SU-DHL-6 (cell line): ENCODE measurements at regions not wholly inside any gene's neighbourhood (a gene's known extent, or its start where the extent isn't known, plus 50 kb on each side); places are given as distances from the start of the nearest gene placed in this dataset.

Experiments
- H2AFZ ChIP-seq: fragments of 200-600 bp; sonication (generic); 2 replicates; pipeline ENCODE4 v1.6.1; 2014; ENCODE audit warnings: low read depth, mild to moderate bottlenecking, moderate library complexity, mixed read lengths, antibody characterized with exemption, low read length; ENCODE audit not compliant: severe bottlenecking
- H3F3A ChIP-seq: fragments of 200-600 bp; shearing (Covaris generic); 2 replicates; pipeline ENCODE4 v1.6.0; 2016; ENCODE audit warnings: antibody characterized with exemption, mild to moderate bottlenecking; ENCODE audit not compliant: insufficient read depth
- H3K27ac ChIP-seq: fragments of 200-600 bp; sonication (generic); 2 replicates; pipeline ENCODE4 v1.5.1; 2016; ENCODE audit warnings: low read depth, mild to moderate bottlenecking, low read length, moderate library complexity, mixed read lengths
- H3K27me3 ChIP-seq: fragments of 200-600 bp; sonication (generic), shearing (Covaris generic); 2 replicates; pipeline ENCODE4 v1.6.0; 2014; ENCODE audit warnings: mild to moderate bottlenecking, low read length
- H3K36me3 ChIP-seq: fragments of 200-600 bp; sonication (generic); 2 replicates; pipeline ENCODE4 v1.6.1; 2014; ENCODE audit warnings: mild to moderate bottlenecking, low read length, mixed read lengths
- H3K4me2 ChIP-seq: fragments of 300-600, 200-600 bp; shearing (Covaris generic), sonication (generic); 2 replicates; pipeline ENCODE4 v1.6.0; 2014; ENCODE audit warnings: low read length, low read depth, mild to moderate bottlenecking; ENCODE audit not compliant: poor library complexity, severe bottlenecking
- H3K4me3 ChIP-seq: fragments of 200-600 bp; sonication (generic); 2 replicates; pipeline ENCODE4 v1.5.1; 2014; ENCODE audit warnings: antibody characterized with exemption, low read length, mild to moderate bottlenecking, mixed read lengths; ENCODE audit not compliant: insufficient read depth, poor library complexity, severe bottlenecking
- H3K79me2 ChIP-seq: fragments of 200-600 bp; sonication (generic); 2 replicates; pipeline ENCODE4 v1.6.1; 2014; ENCODE audit warnings: mild to moderate bottlenecking, low read length, moderate library complexity; ENCODE audit not compliant: insufficient read depth
- H3K9ac ChIP-seq: fragments of 200-600 bp; sonication (generic); 2 replicates; pipeline ENCODE4 v1.7.0; 2014; ENCODE audit warnings: mild to moderate bottlenecking, low read length
- H3K9me2 ChIP-seq: fragments of 200-600 bp; sonication (generic); replicated peaks from 2 replicates; pipeline ENCODE4 v1.6.1; 2014; ENCODE audit warnings: low read length; ENCODE audit not compliant: insufficient read depth
- H3K9me3 ChIP-seq: fragments of 200-600 bp; sonication (generic); 2 replicates; pipeline ENCODE4 v1.6.1; 2014; ENCODE audit warnings: low read length, mixed read lengths; ENCODE audit not compliant: insufficient read depth
- H4K20me1 ChIP-seq: fragments of 200-600 bp; sonication (generic); 2 replicates; pipeline ENCODE4 v1.6.1; 2014; ENCODE audit warnings: low read depth, mild to moderate bottlenecking, antibody characterized with exemption, low read length, moderate library complexity, mixed read lengths
- EZH2phosphoT487 ChIP-seq: fragments of 200-600 bp; sonication (generic), shearing (Covaris generic); conservative IDR thresholded peaks from 2 replicates; pipeline ENCODE4 v1.6.1; 2018; ENCODE audit warnings: mild to moderate bottlenecking, antibody characterized with exemption, low read length, moderate library complexity, mixed read lengths
- TF ChIP-seq, protein P1 (sequence below): fragments of 200-600 bp; sonication (generic); IDR thresholded peaks from one replicate; pipeline ENCODE4 v1.5.1; 2017; ENCODE audit warnings: antibody characterized with exemption, mild to moderate bottlenecking, low read length, moderate library complexity; ENCODE audit not compliant: insufficient read depth, poor library complexity, severe bottlenecking

- no peak for TF ChIP-seq EZH2phosphoT487
- TF ChIP-seq, protein P1, sequence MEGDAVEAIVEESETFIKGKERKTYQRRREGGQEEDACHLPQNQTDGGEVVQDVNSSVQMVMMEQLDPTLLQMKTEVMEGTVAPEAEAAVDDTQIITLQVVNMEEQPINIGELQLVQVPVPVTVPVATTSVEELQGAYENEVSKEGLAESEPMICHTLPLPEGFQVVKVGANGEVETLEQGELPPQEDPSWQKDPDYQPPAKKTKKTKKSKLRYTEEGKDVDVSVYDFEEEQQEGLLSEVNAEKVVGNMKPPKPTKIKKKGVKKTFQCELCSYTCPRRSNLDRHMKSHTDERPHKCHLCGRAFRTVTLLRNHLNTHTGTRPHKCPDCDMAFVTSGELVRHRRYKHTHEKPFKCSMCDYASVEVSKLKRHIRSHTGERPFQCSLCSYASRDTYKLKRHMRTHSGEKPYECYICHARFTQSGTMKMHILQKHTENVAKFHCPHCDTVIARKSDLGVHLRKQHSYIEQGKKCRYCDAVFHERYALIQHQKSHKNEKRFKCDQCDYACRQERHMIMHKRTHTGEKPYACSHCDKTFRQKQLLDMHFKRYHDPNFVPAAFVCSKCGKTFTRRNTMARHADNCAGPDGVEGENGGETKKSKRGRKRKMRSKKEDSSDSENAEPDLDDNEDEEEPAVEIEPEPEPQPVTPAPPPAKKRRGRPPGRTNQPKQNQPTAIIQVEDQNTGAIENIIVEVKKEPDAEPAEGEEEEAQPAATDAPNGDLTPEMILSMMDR: no peak
- no peak overlapping the region for H3K4me3 ChIP-seq
- H3K9me2 ChIP-seq: no peaks in the 10 kb centered on the region
- no peak overlapping the region for H3K9ac ChIP-seq
- H3K27me3 ChIP-seq: no peaks in the 10 kb centered on the region
- no peaks in the 10 kb centered on the region for H3K9me3 ChIP-seq
- H3K4me2 ChIP-seq: no peak overlapping the region
- no peaks in the 10 kb centered on the region for H3F3A ChIP-seq
- H2AFZ ChIP-seq: no peak overlapping the region
- H3K27ac ChIP-seq: no peak overlapping the region
- no peaks in the 10 kb centered on the region for H3K79me2 ChIP-seq
- no peaks in the 10 kb centered on the region for H4K20me1 ChIP-seq
- no peaks in the 10 kb centered on the region for H3K36me3 ChIP-seq
Measured at GRCh38 chr2:190786404-190787166, 94.0 kb upstream of the GLS start.

DNA sequence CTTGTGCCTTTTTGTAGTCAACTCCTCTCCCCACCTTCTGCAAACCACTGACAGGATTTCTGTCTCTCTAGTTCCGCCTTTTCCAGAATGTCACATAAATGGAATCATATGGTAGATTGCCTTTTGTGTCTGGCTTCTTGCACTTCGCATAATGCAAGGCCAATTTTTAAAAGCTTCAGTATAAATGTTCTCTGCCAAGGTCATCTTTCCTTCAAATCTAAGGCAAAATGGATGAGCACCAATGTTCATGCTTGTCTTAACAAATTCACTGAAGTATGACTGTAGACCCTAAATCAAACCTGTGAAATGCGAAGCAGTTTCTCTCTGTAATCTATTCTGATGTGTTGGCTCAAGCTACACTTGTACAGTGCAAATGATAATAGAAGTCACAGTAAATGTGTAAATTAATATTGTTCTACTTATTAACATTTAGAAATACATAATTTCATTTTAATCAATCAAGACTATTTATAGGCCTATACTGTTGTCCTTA, 92.8 kb upstream of the GLS start:
- Histone ChIP-seq H4K20me1 (no peaks in the 10 kb centered on the region), H2AFZ (no peak overlapping the region), H3K9me3 (no peaks in the 10 kb centered on the region), H3K9ac (no peak overlapping the region), H3K4me3 (no peak overlapping the region), H3K4me2 (no peak overlapping the region), H3F3A (no peaks in the 10 kb centered on the region), H3K9me2 (no peaks in the 10 kb centered on the region), H3K27me3 (no peaks in the 10 kb centered on the region), H3K79me2 (no peaks in the 10 kb centered on the region), H3K36me3 (no peaks in the 10 kb centered on the region), H3K27ac (no peak overlapping the region)
- TF ChIP-seq, protein P1: no peak
- TF ChIP-seq EZH2phosphoT487: no peak

- H3K27me3 ChIP-seq: no peaks in the 10 kb centered on the region
- H3K9me2 ChIP-seq: no peaks in the 10 kb centered on the region
- H3K79me2 ChIP-seq: no peaks in the 10 kb centered on the region
- no peaks in the 10 kb centered on the region for H4K20me1 ChIP-seq
- H3K9me3 ChIP-seq: no peaks in the 10 kb centered on the region
- H3K36me3 ChIP-seq: no peaks in the 10 kb centered on the region
- no peak for TF ChIP-seq EZH2phosphoT487
- TF ChIP-seq, protein P1: no peak
- H2AFZ ChIP-seq: no peak overlapping the region
- no peak overlapping the region for H3K27ac ChIP-seq
- no peak overlapping the region for H3K4me2 ChIP-seq
- no peak overlapping the region for H3K9ac ChIP-seq
- no peaks in the 10 kb centered on the region for H3F3A ChIP-seq
- H3K4me3 ChIP-seq: no peak overlapping the region
Measured at GRCh38 chr2:190789074-190790004, 91.3 kb upstream of the GLS start.
